GM23248 (cell line): ENCODE measurements at regions not wholly inside any gene's neighbourhood (a gene's known extent, or its start where the extent isn't known, plus 50 kb on each side); places are given as distances from the start of the nearest gene placed in this dataset.
A peak's percentile ranks its signal among the peaks of the same experiment; 100 is the strongest.
"Not testable (repeated sequence)": the region's sequence is repeated elsewhere in the genome, so short reads cannot be mapped to it uniquely, and the experiment has no call there.

Experiments
- DNase-seq: peaks from one replicate; pipeline ENCODE4 v3.0.0-alpha.2; 2015
- H2AFZ ChIP-seq: fragments of 200-600 bp; sonication (generic); 2 replicates; pipeline ENCODE4 v1.6.1; 2016; ENCODE audit warnings: antibody characterized with exemption
- H3F3A ChIP-seq: fragments of 200-600 bp; sonication (generic); 2 replicates; pipeline ENCODE4 v1.6.1; 2016; ENCODE audit warnings: mild to moderate bottlenecking, antibody characterized with exemption, mixed run types; ENCODE audit not compliant: insufficient read depth
- H3K27ac ChIP-seq: fragments of 200-600 bp; sonication (generic); 2 replicates; pipeline ENCODE4 v1.5.1; 2016; ENCODE audit warnings: mild to moderate bottlenecking
- H3K27me3 ChIP-seq: fragments of 200-600 bp; sonication (generic); replicated peaks from 2 replicates; pipeline ENCODE4 v1.6.1; 2016; ENCODE audit warnings: mild to moderate bottlenecking; ENCODE audit not compliant: insufficient read depth
- H3K36me3 ChIP-seq: fragments of 200-600 bp; sonication (generic); 2 replicates; pipeline ENCODE4 v1.6.1; 2016; ENCODE audit warnings: low read depth, mild to moderate bottlenecking
- H3K4me1 ChIP-seq: fragments of 200-600 bp; sonication (generic); 2 replicates; pipeline ENCODE4 v1.6.1; 2016; ENCODE audit warnings: mild to moderate bottlenecking; ENCODE audit not compliant: insufficient read depth
- H3K4me2 ChIP-seq: fragments of 200-600 bp; sonication (generic); one replicate; pipeline ENCODE4 v1.6.1; 2016; ENCODE audit warnings: mild to moderate bottlenecking; ENCODE audit not compliant: unreplicated experiment
- H3K4me3 ChIP-seq: fragments of 200-600 bp; sonication (generic); 2 replicates; pipeline ENCODE4 v1.5.1; 2016; ENCODE audit warnings: mild to moderate bottlenecking
- H3K79me2 ChIP-seq: fragments of 200-600 bp; sonication (generic); 2 replicates; pipeline ENCODE4 v1.6.1; 2016; ENCODE audit warnings: mild to moderate bottlenecking; ENCODE audit not compliant: insufficient read depth
- H3K9ac ChIP-seq: fragments of 200-600 bp; sonication (generic); 2 replicates; pipeline ENCODE4 v1.6.1; 2016; ENCODE audit warnings: mild to moderate bottlenecking
- H3K9me2 ChIP-seq: fragments of 200-600 bp; sonication (generic); 2 replicates; pipeline ENCODE4 v1.6.1; 2016; ENCODE audit warnings: mixed run types, mild to moderate bottlenecking, moderate library complexity; ENCODE audit not compliant: insufficient read depth
- H3K9me3 ChIP-seq: fragments of 200-600 bp; sonication (generic); one replicate; pipeline ENCODE4 v1.6.1; 2017; ENCODE audit warnings: low read depth
- H4K20me1 ChIP-seq: fragments of 200-600 bp; sonication (generic); 2 replicates; pipeline ENCODE4 v1.6.0; 2016; ENCODE audit not compliant: insufficient read depth
- EZH2 ChIP-seq: fragments of 200-600 bp; sonication (generic); IDR thresholded peaks from 2 replicates; pipeline ENCODE4 v1.6.1; 2018; ENCODE audit warnings: antibody characterized with exemption, mild to moderate bottlenecking; ENCODE audit not compliant: insufficient read depth, poor library complexity, severe bottlenecking
- EZH2phosphoT487 ChIP-seq: fragments of 200-600 bp; sonication (generic); IDR thresholded peaks from 2 replicates; pipeline ENCODE4 v1.6.1; 2018; ENCODE audit warnings: antibody characterized with exemption, moderate library complexity, mild to moderate bottlenecking, low read depth; ENCODE audit not compliant: insufficient read depth
- WGBS, 2 experiments: methylation state at CpG; one replicate each; pipeline ENCODE4 v1.1.6; 2015 to 2017; ENCODE audit warnings: low lambda C conversion rate in 2 of 2, low coverage in 1 of 2; ENCODE audit errors: missing lambda C conversion rate in 2 of 2; 5-methylcytosine and 5-hydroxymethylcytosine counted together
- in situ Hi-C: fragments of 300-500 bp; cut with MboI; formaldehyde crosslinking; loops from 2 replicates; pipeline ENCODE4 v1.15.0; 2020

- Histone ChIP-seq H3K4me3 (no peak overlapping the region), H3K9me2 (no peaks in the 10 kb centered on the region), H3K27me3 (no peaks in the 10 kb centered on the region), H3K9ac (no peak overlapping the region), H3K9me3 (no peaks in the 10 kb centered on the region), H4K20me1 (no peaks in the 10 kb centered on the region), H3K27ac (no peak overlapping the region), H3K4me1 (no peaks in the 10 kb centered on the region), H3K79me2 (no peaks in the 10 kb centered on the region), H3F3A (no peaks in the 10 kb centered on the region), H3K4me2 (no peak overlapping the region), H3K36me3 (no peaks in the 10 kb centered on the region), H2AFZ (no peak overlapping the region)
- 21 to 23% methylated on average over 3 of the region's 3 CpGs for WGBS, 2 experiments
- TF ChIP-seq EZH2 (no peak), EZH2phosphoT487 (no peak)
- in situ Hi-C loops: no loop called here
- no peak for DNase-seq
These were observed 242.5 kb upstream of the OLFM3 start for GRCh38 chr1:102239247-102239646.

- no peaks in the 10 kb centered on the region for H4K20me1 ChIP-seq
- H3K4me2 ChIP-seq: no peak overlapping the region
- no peak for DNase-seq
- no peak for TF ChIP-seq EZH2phosphoT487
- TF ChIP-seq EZH2: no peak
- no peaks in the 10 kb centered on the region for H3K9me3 ChIP-seq
- no peaks in the 10 kb centered on the region for H3K9me2 ChIP-seq
- no peaks in the 10 kb centered on the region for H3F3A ChIP-seq
- in situ Hi-C loops: no loop called here
- H2AFZ ChIP-seq: no peak overlapping the region
- H3K79me2 ChIP-seq: no peaks in the 10 kb centered on the region
- no peak overlapping the region for H3K4me3 ChIP-seq
- 48 to 51% methylated on average over 19 to 31 of the region's 31 CpGs for WGBS, 2 experiments
- no peak overlapping the region for H3K9ac ChIP-seq
- no peak overlapping the region for H3K27ac ChIP-seq
- no peaks in the 10 kb centered on the region for H3K27me3 ChIP-seq
- no peaks in the 10 kb centered on the region for H3K4me1 ChIP-seq
- H3K36me3 ChIP-seq: no peaks in the 10 kb centered on the region
These were observed 238.1 kb upstream of the OLFM3 start for GRCh38 chr1:102234753-102235359.

DNA sequence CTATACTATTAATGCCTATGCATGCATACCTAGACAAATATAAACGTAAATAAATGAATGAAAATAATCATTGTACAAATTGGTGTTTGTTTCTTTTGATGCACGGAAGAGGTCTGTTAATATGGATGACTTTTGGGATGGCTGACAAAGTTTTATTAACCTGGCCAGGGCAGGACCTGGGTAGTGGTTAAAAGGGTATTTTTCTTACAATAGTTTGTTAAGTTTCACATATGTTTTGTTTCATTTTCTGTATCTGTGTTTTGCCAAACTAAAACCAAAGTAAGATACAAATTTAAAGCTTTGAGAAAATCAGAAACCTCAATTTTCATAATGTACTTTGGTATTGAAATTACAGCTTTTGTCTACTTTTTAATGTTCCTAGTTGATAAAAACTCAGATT is 222.7 kb upstream of the OLFM3 start:
- no peak overlapping the region for H3K4me3 ChIP-seq
- no peaks in the 10 kb centered on the region for H3F3A ChIP-seq
- H3K9ac ChIP-seq: no peak overlapping the region
- no peak overlapping the region for H2AFZ ChIP-seq
- in situ Hi-C loops: no loop called here
- no peaks in the 10 kb centered on the region for H3K4me1 ChIP-seq
- H3K79me2 ChIP-seq: no peaks in the 10 kb centered on the region
- no peaks in the 10 kb centered on the region for H3K9me2 ChIP-seq
- H3K9me3 ChIP-seq: no peaks in the 10 kb centered on the region
- DNase-seq: no peak
- no peak overlapping the region for H3K4me2 ChIP-seq
- no peaks in the 10 kb centered on the region for H4K20me1 ChIP-seq
- H3K27ac ChIP-seq: no peak overlapping the region
- WGBS, 2 experiments: 6 to 10% methylated on average over 2 of the region's 2 CpGs
- no peaks in the 10 kb centered on the region for H3K36me3 ChIP-seq
- no peak for TF ChIP-seq EZH2
- TF ChIP-seq EZH2phosphoT487: no peak
- no peaks in the 10 kb centered on the region for H3K27me3 ChIP-seq

GRCh38 chr1:102210891-102211290 is 214.2 kb upstream of the OLFM3 start:
- H3K36me3 ChIP-seq, H3K9me3 ChIP-seq, H3K9ac ChIP-seq, H3K27me3 ChIP-seq, H3K79me2 ChIP-seq, H3K4me3 ChIP-seq, H3K4me1 ChIP-seq, H2AFZ ChIP-seq, H3K27ac ChIP-seq, in situ Hi-C loops, H4K20me1 ChIP-seq, H3K4me2 ChIP-seq, DNase-seq, H3K9me2 ChIP-seq, H3F3A ChIP-seq: not testable (repeated sequence)
- 22% methylated on average over 3 of the region's 3 CpGs for WGBS, 2 experiments

DNA sequence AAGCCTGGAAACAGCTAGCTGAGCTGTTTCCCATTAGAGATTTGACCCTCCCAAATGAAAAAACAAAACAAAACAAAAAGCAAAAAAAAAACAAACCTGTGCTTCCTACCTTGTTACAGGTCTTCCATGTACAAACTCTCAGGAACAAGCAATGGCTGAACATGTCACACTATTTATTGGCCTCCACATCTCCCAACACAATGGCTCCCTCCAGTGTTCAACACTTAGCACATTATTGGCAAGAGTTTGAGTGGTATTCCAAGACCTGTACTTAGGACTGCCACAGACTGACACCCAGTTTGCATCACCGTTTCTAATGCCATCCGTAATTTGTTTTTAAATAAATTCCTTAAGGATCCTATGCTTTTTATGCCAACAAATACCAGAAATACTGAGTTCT is 195.0 kb upstream of the OLFM3 start:
- no peaks in the 10 kb centered on the region for H3K79me2 ChIP-seq
- no peak overlapping the region for H2AFZ ChIP-seq
- no peak overlapping the region for H3K27ac ChIP-seq
- no peaks in the 10 kb centered on the region for H3K27me3 ChIP-seq
- no peaks in the 10 kb centered on the region for H4K20me1 ChIP-seq
- no peaks in the 10 kb centered on the region for H3K36me3 ChIP-seq
- TF ChIP-seq EZH2phosphoT487: no peak
- no peak for TF ChIP-seq EZH2
- H3K9me2 ChIP-seq: no peaks in the 10 kb centered on the region
- 18 to 30% methylated on average over 2 of the region's 2 CpGs for WGBS, 2 experiments
- H3K4me2 ChIP-seq: no peak overlapping the region
- no peaks in the 10 kb centered on the region for H3K9me3 ChIP-seq
- H3K9ac ChIP-seq: no peak overlapping the region
- DNase-seq: peak; percentile 12
- no peaks in the 10 kb centered on the region for H3K4me1 ChIP-seq
- no peak overlapping the region for H3K4me3 ChIP-seq
- in situ Hi-C loops: no loop called here
- no peaks in the 10 kb centered on the region for H3F3A ChIP-seq
